ENCODE measurements at regions not wholly inside any gene's neighbourhood (a gene's known extent, or its start where the extent isn't known, plus 50 kb on each side); places are given as distances from the start of the nearest gene placed in this dataset.

DNA sequence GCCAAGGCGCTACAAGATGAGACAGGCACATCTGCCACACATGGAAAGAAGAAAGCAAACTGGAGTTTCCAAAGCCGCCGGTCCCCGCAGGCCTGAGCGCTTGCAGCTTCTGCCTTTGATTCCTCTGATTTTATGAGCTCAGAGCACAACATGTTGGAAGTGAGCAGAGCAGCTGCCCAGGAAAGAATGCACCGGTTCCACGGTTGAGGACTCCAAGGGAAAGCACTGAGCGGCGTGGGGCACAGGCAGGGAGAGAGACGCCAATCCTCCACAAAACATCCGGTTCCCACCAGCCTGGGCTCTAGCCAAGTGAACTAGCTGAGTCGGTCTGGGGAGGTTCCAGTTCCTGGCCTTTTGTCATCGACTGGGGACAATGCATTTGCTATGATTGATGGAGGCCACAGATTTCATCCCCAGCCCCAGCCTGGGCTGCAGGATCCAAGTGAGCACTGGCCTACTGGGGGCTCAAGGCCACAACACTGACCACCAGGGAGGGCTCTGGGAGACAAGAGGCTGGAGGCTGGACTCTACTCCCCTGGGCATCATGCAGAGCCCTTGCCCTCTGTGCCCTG lies 253.1 kb upstream of the IRF2BP2 start (continued):
- TF ChIP-seq ZNF555 (tag by site-specific recombination; conservative IDR thresholded peaks at IDR 0.05): no peak
- no peak for TF ChIP-seq ZNF571 (tag by site-specific recombination; IDR thresholded peaks at IDR 0.05)
- no peak for TF ChIP-seq ZNF677 (tag by site-specific recombination; IDR thresholded peaks at IDR 0.05)
- no peak for TF ChIP-seq MZF1 (tag by site-specific recombination; IDR thresholded peaks at IDR 0.05; ENCODE audit: borderline replicate concordance)

GRCh38 chr1:234862360-234862943 lies 252.5 kb upstream of the IRF2BP2 start:
- CTCF ChIA-PET: interaction anchor here (0.5 kb wide), 1 partner anchor 321 kb away, joined by 3 read pairs; no protein-coding TSS in a partner anchor
- no peaks in the 10 kb centered on the region for H3K9me3 ChIP-seq (ENCODE audit: control insufficient read depth, insufficient read depth, low read depth, low read length)
- no peaks in the 10 kb centered on the region for H3K4me1 ChIP-seq (ENCODE audit: control insufficient read depth, insufficient read depth, low read length)
- H3K27ac ChIP-seq (ENCODE audit: extremely low read depth, low read depth, low read length): no peak overlapping the region
- H3K36me3 ChIP-seq (ENCODE audit: control insufficient read depth in 2 of 2, insufficient read depth in 1 of 2, low read length in 2 of 2): no peaks in the 10 kb centered on the region
- POLR2A ChIA-PET: no interaction called here
- no peak overlapping the region for H3K4me3 ChIP-seq (ENCODE audit: low read depth, low read length)
- peak; percentile 78 for TF ChIP-seq SCRT1 (tag by site-specific recombination; IDR thresholded peaks at IDR 0.05; ENCODE audit: borderline replicate concordance)
- peak; percentile 77 for TF ChIP-seq SCRT2 (tag by site-specific recombination; IDR thresholded peaks at IDR 0.05)
- no peak for TF ChIP-seq ZNF266 (tag by site-specific recombination; IDR thresholded peaks at IDR 0.05; ENCODE audit: low read depth)

GRCh38 chr1:234861761-234862160 lies 251.8 kb upstream of the IRF2BP2 start:
- H3K4me1 ChIP-seq (ENCODE audit: control insufficient read depth, insufficient read depth, low read length): no peaks in the 10 kb centered on the region
- H3K9me3 ChIP-seq (ENCODE audit: control insufficient read depth, insufficient read depth, low read depth, low read length): no peaks in the 10 kb centered on the region
- no peak overlapping the region for H3K4me3 ChIP-seq (ENCODE audit: low read depth, low read length)
- CTCF ChIA-PET: interaction anchor here (0.6 to 0.7 kb wide), 3 partner anchors 8 to 242 kb away, joined by 3 read pairs; no protein-coding TSS in a partner anchor
- POLR2A ChIA-PET: no interaction called here
- no peaks in the 10 kb centered on the region for H3K36me3 ChIP-seq (ENCODE audit: control insufficient read depth in 2 of 2, insufficient read depth in 1 of 2, low read length in 2 of 2)
- TF ChIP-seq ZNF776 (tag by site-specific recombination; IDR thresholded peaks at IDR 0.05; ENCODE audit: borderline replicate concordance) (no peak), ZNF626 (tag by site-specific recombination; IDR thresholded peaks at IDR 0.05) (no peak), ZNF701 (tag by site-specific recombination; IDR thresholded peaks at IDR 0.05) (no peak), ZNF664 (tag by site-specific recombination; IDR thresholded peaks at IDR 0.05) (no peak), ZNF560 (tag by site-specific recombination; IDR thresholded peaks at IDR 0.05; ENCODE audit: borderline replicate concordance) (no peak), ZNF558 (tag by site-specific recombination; IDR thresholded peaks at IDR 0.05) (no peak), ZNF133 (tag by site-specific recombination; IDR thresholded peaks at IDR 0.05) (no peak), HOXD13 (CRISPR knock-in tag; IDR thresholded peaks at IDR 0.05; ENCODE audit: borderline replicate concordance) (no peak), ZNF423 (tag by site-specific recombination; IDR thresholded peaks at IDR 0.05) (no peak), ZBTB20 (tag by site-specific recombination; IDR thresholded peaks at IDR 0.05) (no peak), ZXDB (tag by site-specific recombination; IDR thresholded peaks at IDR 0.05) (no peak), SALL2 (tag by site-specific recombination; IDR thresholded peaks at IDR 0.05; ENCODE audit: borderline replicate concordance) (no peak), BCL11A (tag by site-specific recombination; IDR thresholded peaks at IDR 0.05; ENCODE audit: low read depth) (no peak), ZNF146 (tag by site-specific recombination; IDR thresholded peaks at IDR 0.05) (no peak)
- TF ChIP-seq, protein P1, sequence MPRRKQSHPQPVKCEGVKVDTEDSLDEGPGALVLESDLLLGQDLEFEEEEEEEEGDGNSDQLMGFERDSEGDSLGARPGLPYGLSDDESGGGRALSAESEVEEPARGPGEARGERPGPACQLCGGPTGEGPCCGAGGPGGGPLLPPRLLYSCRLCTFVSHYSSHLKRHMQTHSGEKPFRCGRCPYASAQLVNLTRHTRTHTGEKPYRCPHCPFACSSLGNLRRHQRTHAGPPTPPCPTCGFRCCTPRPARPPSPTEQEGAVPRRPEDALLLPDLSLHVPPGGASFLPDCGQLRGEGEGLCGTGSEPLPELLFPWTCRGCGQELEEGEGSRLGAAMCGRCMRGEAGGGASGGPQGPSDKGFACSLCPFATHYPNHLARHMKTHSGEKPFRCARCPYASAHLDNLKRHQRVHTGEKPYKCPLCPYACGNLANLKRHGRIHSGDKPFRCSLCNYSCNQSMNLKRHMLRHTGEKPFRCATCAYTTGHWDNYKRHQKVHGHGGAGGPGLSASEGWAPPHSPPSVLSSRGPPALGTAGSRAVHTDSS (tag by site-specific recombination; IDR thresholded peaks at IDR 0.05): no peak
- H3K27ac ChIP-seq (ENCODE audit: extremely low read depth, low read depth, low read length): no peak overlapping the region

Measured in HEK293 (cell line).